Iris pigment epithelial cell (primary cell): ENCODE measurements at regions not wholly inside any gene's neighbourhood (a gene's known extent, or its start where the extent isn't known, plus 50 kb on each side); places are given as distances from the start of the nearest gene placed in this dataset.
A peak's percentile ranks its signal among the peaks of the same experiment; 100 is the strongest.

Experiments
- DNase-seq: peaks from one replicate; pipeline ENCODE4 v3.0.0-alpha.2; 2011; ENCODE audit warnings: low read depth

DNA sequence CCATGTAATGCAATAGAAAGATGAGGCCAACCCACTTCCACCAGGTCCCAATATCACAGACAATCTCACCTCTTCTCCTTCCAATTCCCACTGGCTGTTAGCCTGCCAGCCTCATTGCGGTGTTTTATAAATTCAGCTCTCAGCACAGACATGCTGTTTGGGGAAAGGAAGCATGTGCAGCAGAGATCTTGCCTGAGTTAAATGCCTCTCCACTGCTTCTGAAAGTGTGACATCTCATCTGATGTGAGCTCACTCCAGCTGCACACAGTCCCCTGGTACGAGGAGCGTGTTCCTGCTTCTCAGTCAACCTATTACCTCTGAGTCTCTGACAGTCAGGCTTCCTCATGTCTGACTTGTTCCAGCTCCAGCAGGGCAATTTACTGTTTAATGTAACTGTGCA lies 122.7 kb upstream of the GUCY1A2 start:
- no peak for DNase-seq

DNA sequence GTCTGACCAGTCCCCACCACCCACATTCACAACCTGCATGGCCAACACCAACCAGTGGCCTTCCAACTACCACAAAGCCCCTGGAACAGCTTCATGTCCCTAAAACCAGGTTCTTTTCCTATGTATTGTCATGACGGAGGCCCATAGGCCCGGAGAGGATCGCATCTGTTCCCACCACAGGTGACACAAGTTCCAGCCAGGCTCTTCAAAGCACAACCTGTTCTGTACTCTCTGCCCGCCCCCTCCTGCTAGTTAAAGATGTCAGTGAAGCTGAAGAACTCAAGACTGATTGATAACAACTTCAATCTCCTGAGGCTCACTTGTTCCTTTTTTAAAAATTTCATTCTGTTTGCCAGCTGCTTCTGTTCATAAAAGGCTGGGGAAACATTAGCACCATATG lies 121.1 kb upstream of the GUCY1A2 start:
- DNase-seq = no peak

DNA sequence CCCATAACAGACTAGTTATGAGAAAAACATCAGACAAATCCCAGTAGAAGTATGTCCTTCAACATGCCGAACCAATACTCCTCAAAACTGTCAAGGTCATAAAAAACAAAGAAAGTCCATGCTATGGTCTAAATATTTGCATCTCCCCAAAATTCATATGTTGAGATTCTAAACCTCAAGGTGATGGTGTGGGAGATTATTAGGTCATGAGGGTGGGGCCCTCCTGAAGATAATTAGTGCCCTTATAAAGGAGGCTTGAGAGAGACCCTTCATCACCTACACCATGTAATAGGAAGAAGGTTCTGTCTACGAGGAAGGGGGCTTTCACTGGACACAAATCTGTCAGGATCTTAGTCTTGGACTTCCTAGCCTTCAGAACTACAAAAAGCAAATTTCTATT lies 118.6 kb upstream of the GUCY1A2 start:
- no peak for DNase-seq

- no peak for DNase-seq
Measured at GRCh38 chr11:107131756-107132155, 113.5 kb upstream of the GUCY1A2 start.

GRCh38 chr11:107123022-107123421 lies 104.7 kb upstream of the GUCY1A2 start:
- no peak for DNase-seq

GRCh38 chr11:107118025-107118720 lies 99.9 kb upstream of the GUCY1A2 start:
- DNase-seq = peak; percentile 9

DNA sequence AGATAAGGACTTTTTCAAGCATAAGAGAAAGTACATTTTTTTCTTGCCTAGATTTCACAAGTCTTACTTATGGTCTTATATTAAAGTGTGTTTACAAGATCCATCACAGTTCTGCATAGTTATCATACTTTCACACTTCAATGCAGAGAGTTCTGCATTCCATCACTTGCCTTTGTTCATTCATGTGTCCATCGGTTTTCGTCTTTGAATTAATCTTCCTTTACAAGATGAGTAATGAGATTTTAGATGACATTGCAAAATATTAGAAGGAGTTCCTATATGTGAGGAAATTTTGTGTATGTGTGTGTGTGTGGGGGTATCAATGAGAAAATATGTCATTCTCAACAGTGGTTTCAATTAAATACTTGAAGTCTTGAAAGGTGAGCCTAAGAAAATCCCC lies 98.1 kb upstream of the GUCY1A2 start:
- peak; percentile 69 for DNase-seq

DNA sequence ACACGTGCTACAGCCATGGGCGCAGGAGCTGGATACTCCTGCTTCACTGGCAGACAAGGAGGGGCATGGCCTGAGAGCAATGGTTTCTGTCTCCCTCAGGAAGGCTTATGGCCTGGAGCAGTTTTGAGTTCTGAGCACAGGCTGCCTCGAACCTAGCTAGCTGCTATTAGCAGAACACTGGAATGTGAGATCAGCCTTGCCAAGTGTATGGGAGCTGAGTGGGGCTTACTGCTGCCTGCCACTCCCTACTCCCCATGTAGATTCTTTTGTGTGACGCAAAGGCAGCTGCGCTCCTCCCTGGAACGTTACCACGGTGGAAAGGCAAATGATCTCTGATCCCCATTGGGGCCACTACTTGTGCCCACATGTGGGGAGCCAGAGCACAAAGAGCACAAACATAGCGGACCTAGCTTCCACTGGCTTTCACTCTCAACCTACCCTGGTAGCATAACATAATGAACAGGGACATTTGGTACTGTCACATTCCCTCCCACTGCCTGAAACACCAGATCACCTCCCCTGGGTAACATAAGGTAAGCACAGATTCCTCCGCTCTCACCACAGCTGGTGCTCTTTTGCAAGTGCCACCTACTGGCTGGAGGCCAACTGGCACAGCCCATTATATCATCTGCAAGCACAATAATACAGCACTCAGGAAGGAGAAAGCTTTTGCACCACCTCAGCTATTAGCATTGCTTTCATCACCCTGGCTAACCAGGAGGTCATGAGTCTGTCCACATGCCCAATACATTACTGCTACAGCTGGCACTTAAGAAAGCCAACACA lies 84.6 kb upstream of the GUCY1A2 start:
- no peak for DNase-seq

- no peak for DNase-seq
Measured at GRCh38 chr11:107092667-107093066, 74.4 kb upstream of the GUCY1A2 start.

DNA sequence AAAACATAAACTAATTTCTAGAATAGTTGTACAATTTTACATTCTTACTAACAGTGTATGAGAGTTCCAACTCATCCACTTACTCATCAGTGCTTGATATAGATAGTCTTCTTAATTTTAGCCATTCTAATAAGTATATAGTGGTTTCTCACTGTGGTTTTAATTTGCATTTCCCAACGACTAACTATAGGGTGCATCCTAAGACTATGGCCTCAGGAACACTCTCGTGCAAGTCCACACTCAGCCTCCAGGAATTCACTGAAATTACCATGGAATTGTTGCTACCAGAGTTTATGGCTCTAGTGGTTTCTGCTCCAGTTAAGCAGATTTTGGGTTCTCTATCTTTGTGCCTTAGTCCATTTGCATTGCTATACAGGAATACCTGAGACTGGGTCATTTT lies 60.1 kb upstream of the GUCY1A2 start:
- no peak for DNase-seq

GRCh38 chr11:107076832-107077231 lies 58.6 kb upstream of the GUCY1A2 start:
- peak; percentile 5 for DNase-seq

DNA sequence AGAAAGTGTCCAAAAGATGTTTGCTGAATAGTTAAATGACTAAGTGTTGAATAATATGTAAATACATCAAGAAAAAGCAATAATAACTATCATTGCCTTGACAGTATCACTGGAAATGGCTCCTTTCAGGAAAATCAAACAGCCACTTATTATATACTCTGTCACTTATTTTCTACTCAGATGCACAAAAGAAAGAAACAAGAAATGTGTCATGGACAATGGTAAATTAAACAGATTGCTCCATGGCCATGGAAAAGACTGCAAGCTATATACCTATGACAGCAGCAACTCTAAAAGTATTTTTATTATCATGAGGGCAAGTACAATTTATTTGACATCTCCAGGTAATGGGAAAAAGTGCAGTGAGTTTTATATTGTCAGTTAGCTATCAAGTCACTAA lies 52.9 kb upstream of the GUCY1A2 start:
- no peak for DNase-seq
